AG04449 (cell line): ENCODE measurements at regions not wholly inside any gene's neighbourhood (a gene's known extent, or its start where the extent isn't known, plus 50 kb on each side); places are given as distances from the start of the nearest gene placed in this dataset.

Source experiments
- CTCF ChIA-PET: fragments of 350-600 bp; formaldehyde crosslinking; extraction: SDS; loops from one replicate; lab custom pipeline; 2021; ENCODE audit warnings: antibody characterized with exemption; lab: Yijun Ruan, JAX
- POLR2A ChIA-PET: fragments of 400-600, 350-600 bp; formaldehyde crosslinking; extraction: SDS; loops from one replicate; lab custom pipeline; 2020; ENCODE audit warnings: antibody characterized with exemption, inconsistent platforms; lab: Yijun Ruan, JAX
- DNase-seq: peaks from one replicate; pipeline ENCODE4 v3.0.0-alpha.2; 2010; ENCODE audit warnings: low read depth, low spot score
- H3K4me3 ChIP-seq: 2 replicates; pipeline ENCODE4 v1.5.1; 2011; ENCODE audit warnings: low read depth, mild to moderate bottlenecking, control low read depth, low read length
- TF ChIP-seq, protein P1 (sequence below): IDR thresholded peaks from one replicate; pipeline ENCODE4 v1.5.1; 2011; ENCODE audit warnings: mild to moderate bottlenecking, moderate library complexity, low read length, control low read depth, inconsistent platforms; ENCODE audit not compliant: insufficient read depth; ENCODE audit errors: missing control alignments

DNA sequence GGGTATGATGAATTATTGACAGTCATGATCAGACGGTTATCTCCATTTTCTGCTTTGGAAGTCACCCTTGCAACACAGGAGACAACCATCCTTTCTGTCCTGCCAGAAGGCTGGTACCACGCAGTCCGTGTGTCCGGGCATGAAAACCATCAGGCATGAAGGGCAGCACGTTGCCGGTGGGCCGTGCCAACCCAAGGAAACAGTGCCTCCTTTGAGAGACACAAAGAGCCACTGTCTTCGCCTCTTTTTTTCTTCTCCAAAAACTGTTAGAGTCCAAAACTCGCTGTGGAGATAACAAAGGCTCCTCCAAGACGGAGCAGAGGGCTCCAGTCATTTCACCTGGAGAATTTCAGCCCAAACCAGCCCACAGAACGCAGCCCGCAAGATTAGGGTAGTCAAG lies 60.4 kb upstream of the ARHGAP21 start:
- ChIA-PET POLR2A (no interaction called here), CTCF (interaction anchor here (1.0 kb wide), 1 partner anchor 166 kb away, joined by 3 read pairs; no protein-coding TSS in a partner anchor)
- TF ChIP-seq, protein P1, sequence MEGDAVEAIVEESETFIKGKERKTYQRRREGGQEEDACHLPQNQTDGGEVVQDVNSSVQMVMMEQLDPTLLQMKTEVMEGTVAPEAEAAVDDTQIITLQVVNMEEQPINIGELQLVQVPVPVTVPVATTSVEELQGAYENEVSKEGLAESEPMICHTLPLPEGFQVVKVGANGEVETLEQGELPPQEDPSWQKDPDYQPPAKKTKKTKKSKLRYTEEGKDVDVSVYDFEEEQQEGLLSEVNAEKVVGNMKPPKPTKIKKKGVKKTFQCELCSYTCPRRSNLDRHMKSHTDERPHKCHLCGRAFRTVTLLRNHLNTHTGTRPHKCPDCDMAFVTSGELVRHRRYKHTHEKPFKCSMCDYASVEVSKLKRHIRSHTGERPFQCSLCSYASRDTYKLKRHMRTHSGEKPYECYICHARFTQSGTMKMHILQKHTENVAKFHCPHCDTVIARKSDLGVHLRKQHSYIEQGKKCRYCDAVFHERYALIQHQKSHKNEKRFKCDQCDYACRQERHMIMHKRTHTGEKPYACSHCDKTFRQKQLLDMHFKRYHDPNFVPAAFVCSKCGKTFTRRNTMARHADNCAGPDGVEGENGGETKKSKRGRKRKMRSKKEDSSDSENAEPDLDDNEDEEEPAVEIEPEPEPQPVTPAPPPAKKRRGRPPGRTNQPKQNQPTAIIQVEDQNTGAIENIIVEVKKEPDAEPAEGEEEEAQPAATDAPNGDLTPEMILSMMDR, result no peak
- H3K4me3 ChIP-seq, result no peak overlapping the region
- no peak for DNase-seq

GRCh38 chr10:24783504-24783903 lies 59.8 kb upstream of the ARHGAP21 start:
- POLR2A ChIA-PET, result no interaction called here
- H3K4me3 ChIP-seq, result no peak overlapping the region
- DNase-seq, result no peak
- CTCF ChIA-PET, result interaction anchor here (0.6 kb wide), 1 partner anchor 56 kb away, joined by 3 read pairs; no protein-coding TSS in a partner anchor
- TF ChIP-seq, protein P1, result no peak

DNA sequence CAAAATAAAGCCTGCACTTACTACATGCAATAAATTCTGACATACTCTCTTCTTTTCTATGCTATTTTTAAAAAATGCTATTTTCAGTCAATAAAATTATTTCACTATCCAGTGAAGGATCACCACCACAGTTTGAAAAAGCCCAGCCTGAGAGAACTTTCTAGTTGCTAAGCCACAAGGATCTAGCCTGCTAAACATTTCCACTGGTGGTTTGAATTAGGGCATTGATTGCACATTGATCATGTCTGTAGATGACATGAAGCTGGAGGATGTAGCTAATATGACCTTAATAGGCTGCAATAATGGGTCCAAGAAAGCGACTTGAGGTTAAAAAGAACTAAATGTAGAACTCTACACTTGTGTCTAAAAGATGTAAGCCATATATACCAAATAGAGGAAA lies 56.0 kb upstream of the ARHGAP21 start:
- CTCF ChIA-PET, result no interaction called here
- H3K4me3 ChIP-seq, result no peak overlapping the region
- no peak for DNase-seq
- POLR2A ChIA-PET, result no interaction called here
- TF ChIP-seq, protein P1, result no peak

DNA sequence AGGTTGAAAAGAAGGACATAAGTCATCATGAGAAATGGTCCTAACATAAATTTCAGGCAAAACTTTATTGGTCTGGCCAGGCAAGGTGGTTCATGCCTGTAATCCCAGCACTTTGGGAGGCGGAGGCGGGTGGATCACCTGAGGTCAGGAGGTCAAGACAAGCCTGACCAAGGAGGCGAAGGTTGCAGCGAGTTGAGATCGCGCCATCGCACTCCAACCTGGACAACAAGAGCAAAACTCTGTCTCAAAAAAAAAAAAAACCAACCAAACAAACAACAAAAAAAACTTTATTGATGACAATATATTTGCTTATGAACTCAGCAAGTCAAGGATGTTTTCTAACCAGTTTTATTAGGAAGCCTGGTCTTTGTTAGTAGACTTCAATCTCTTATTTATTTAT lies 54.6 kb upstream of the ARHGAP21 start:
- TF ChIP-seq, protein P1, result no peak
- no peak for DNase-seq
- POLR2A ChIA-PET, result no interaction called here
- H3K4me3 ChIP-seq, result no peak overlapping the region
- CTCF ChIA-PET, result no interaction called here

GRCh38 chr10:24777196-24777595 lies 53.5 kb upstream of the ARHGAP21 start:
- no peak for DNase-seq
- ChIA-PET POLR2A (no interaction called here), CTCF (no interaction called here)
- H3K4me3 ChIP-seq, result no peak overlapping the region
- TF ChIP-seq, protein P1, result no peak

GRCh38 chr10:24773939-24774589 lies 50.4 kb upstream of the ARHGAP21 start:
- POLR2A ChIA-PET, result no interaction called here
- CTCF ChIA-PET, result interaction anchor here (1.1 kb wide), 1 partner anchor 156 kb away, joined by 4 read pairs; no protein-coding TSS in a partner anchor
- DNase-seq, result no peak
- H3K4me3 ChIP-seq, result no peak overlapping the region
- TF ChIP-seq, protein P1, result no peak
